ENCODE measurements at regions not wholly inside any gene's neighbourhood (a gene's known extent, or its start where the extent isn't known, plus 50 kb on each side); places are given as distances from the start of the nearest gene placed in this dataset.

GRCh38 chr17:34811561-34811960 is 149.7 kb downstream of the CCT6B start:
- TF ChIP-seq CTCF (IDR thresholded peaks at IDR 0.05; ENCODE audit: insufficient read depth, low read depth, low read length): no peak
- TF ChIP-seq EZH2 (IDR thresholded peaks at IDR 0.05; ENCODE audit: insufficient read depth, low read length): no peak
